H1 (cell line): ENCODE measurements at regions not wholly inside any gene's neighbourhood (a gene's known extent, or its start where the extent isn't known, plus 50 kb on each side); places are given as distances from the start of the nearest gene placed in this dataset.

Experiments
- CBX8 ChIP-seq: fragments of 300-800, 300-1000 bp; sonication (generic); IDR thresholded peaks from 2 replicates; pipeline ENCODE4 v1.7.1; 2016; ENCODE audit warnings: low read depth, low read length, borderline replicate concordance
- CREB1 ChIP-seq: IDR thresholded peaks from 2 replicates; pipeline ENCODE4 v1.6.1; 2012; ENCODE audit warnings: inconsistent platforms
- CTCF ChIP-seq, 3 experiments: IDR thresholded peaks; 1 replicate in 2 of 3; 2 replicates in 1 of 3; pipeline versions ENCODE4 v1.5.1 to v1.6.1; 2011; ENCODE audit warnings: low read length in 3 of 3, mild to moderate bottlenecking in 3 of 3, inconsistent platforms in 2 of 3, low read depth in 1 of 3, moderate library complexity in 1 of 3; ENCODE audit not compliant: insufficient read depth in 1 of 3; ENCODE audit errors: control extremely low read depth in 1 of 3
- KDM1A ChIP-seq: fragments of 200-600, 300-600 bp; sonication (generic); IDR thresholded peaks from 2 replicates; pipeline ENCODE4 v1.7.1; 2016; ENCODE audit warnings: mild to moderate bottlenecking, low read length, borderline replicate concordance
- KDM5A ChIP-seq: fragments of 200-600 bp; IDR thresholded peaks from 2 replicates; pipeline ENCODE4 v1.7.1; 2012; ENCODE audit warnings: mild to moderate bottlenecking, low read length, inconsistent platforms, mixed read lengths
- POLR2AphosphoS5 ChIP-seq: IDR thresholded peaks from 2 replicates; pipeline ENCODE4 v1.6.1; 2011; ENCODE audit warnings: low read depth, low read length
- RAD21 ChIP-seq, 2 experiments: IDR thresholded peaks in 1 of 2; conservative IDR thresholded peaks in 1 of 2; 2 replicates each; pipeline ENCODE4 v1.6.1; 2011; ENCODE audit warnings: low read depth in 2 of 2, low read length in 2 of 2, improper control_type of control experiment in 1 of 2, inconsistent platforms in 1 of 2, mild to moderate bottlenecking in 1 of 2, moderate library complexity in 1 of 2
- SUZ12 ChIP-seq: fragments of 200-600 bp; sonication (generic); IDR thresholded peaks from 2 replicates; pipeline ENCODE4 v1.6.1; 2012; ENCODE audit warnings: mild to moderate bottlenecking, inconsistent platforms, low read length, moderate library complexity, mixed read lengths
- ZNF274 ChIP-seq: IDR thresholded peaks from 2 replicates; pipeline ENCODE4 v1.7.0; 2012; ENCODE audit warnings: low read length, borderline replicate concordance; ENCODE audit errors: extremely low read depth

DNA sequence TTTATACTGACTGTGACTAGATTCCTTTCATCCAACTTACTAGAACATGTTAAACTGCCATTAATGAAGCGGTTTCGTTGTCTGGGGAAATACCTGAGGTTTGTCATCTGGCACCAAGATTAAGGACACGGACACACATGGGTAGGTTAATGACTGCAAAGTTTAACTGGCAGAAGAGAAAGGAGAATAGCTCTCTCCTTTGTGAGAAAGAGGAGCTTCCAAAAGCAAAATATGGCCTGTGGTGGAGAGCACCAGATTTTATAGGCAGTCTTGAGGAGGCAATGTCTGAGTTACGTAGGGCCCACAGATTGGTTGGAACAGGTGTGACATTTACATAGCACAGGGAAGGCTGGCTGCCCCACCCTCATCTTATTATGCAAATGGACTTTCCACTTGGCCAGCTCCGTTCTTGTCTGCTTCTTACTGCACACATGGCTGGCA is 1193.0 kb upstream of the CELF2 start:
- TF ChIP-seq CBX8 (no peak), CTCF (IDR thresholded peaks at IDR 0.05; ENCODE audit: control extremely low read depth in 1 of 3, insufficient read depth in 1 of 3, low read depth in 1 of 3, low read length in 3 of 3) (no peak), KDM5A (no peak), ZNF274 (no peak), POLR2AphosphoS5 (no peak), CREB1 (no peak), RAD21 (IDR thresholded peaks at IDR 0.05 in 1 of 2, conservative IDR thresholded peaks at IDR 0.05 in 1 of 2; ENCODE audit: low read depth in 2 of 2, low read length in 2 of 2) (no peak), SUZ12 (no peak), KDM1A (no peak)
